Uterus (tissue), 3 donors: ENCODE measurements at regions not wholly inside any gene's neighbourhood (a gene's known extent, or its start where the extent isn't known, plus 50 kb on each side); places are given as distances from the start of the nearest gene placed in this dataset.
"Not testable (repeated sequence)": the region's sequence is repeated elsewhere in the genome, so short reads cannot be mapped to it uniquely, and the experiment has no call there.

Source experiments
- DNase-seq, 2 donors: peaks; one replicate each; pipeline ENCODE4 v3.0.0-alpha.2; 2019 to 2020
- H3K27ac ChIP-seq, 2 donors: fragments of 200-600 bp; sonication (generic); 1 replicate in 1 of 2; 2 replicates in 1 of 2; pipeline ENCODE4 v1.5.1; 2016 to 2018
- H3K27me3 ChIP-seq, 2 donors: fragments of 200-600 bp; sonication (generic); one replicate each; pipeline ENCODE4 v1.5.1; 2018 to 2019; ENCODE audit warnings: control low read depth in 1 of 2
- H3K36me3 ChIP-seq, 2 donors: fragments of 200-600 bp; sonication (generic); one replicate each; pipeline ENCODE4 v1.5.1; 2019; ENCODE audit warnings: control low read depth in 1 of 2
- H3K4me1 ChIP-seq, 2 donors: fragments of 200-600 bp; sonication (generic); one replicate each; pipeline ENCODE4 v1.5.1; 2018 to 2019; ENCODE audit warnings: control low read depth in 1 of 2
- H3K4me3 ChIP-seq, 2 donors: fragments of 200-600 bp; sonication (generic); 1 replicate in 1 of 2; 2 replicates in 1 of 2; pipeline ENCODE4 v1.5.1; 2018 to 2019; ENCODE audit warnings: mild to moderate bottlenecking in 1 of 2
- H3K9me3 ChIP-seq, 2 donors: fragments of 200-600 bp; sonication (generic); one replicate each; pipeline ENCODE4 v1.5.1; 2019; ENCODE audit warnings: control low read depth in 1 of 2
- POLR2A ChIP-seq, 2 donors: fragments of 450-650 bp; IDR thresholded peaks; one replicate each; pipeline ENCODE4 v1.6.1; 2016; ENCODE audit warnings: antibody characterized with exemption in 2 of 2, mild to moderate bottlenecking in 1 of 2, moderate library complexity in 1 of 2
- intact Hi-C: fragments of 100-400 bp; cut with DNase I; formaldehyde crosslinking; loops from one replicate; pipeline ENCODE4 v1.15.1; 2023; ENCODE audit warnings: low total_unique reads
- TF ChIP-seq, protein P1 (sequence below), 4 experiments: fragments of 200-600 bp in 2 of 4; fragments of 450-650 bp in 2 of 4; sonication (generic) in 2 of 4; IDR thresholded peaks; one replicate each; pipeline ENCODE4 v1.5.1; 2016 to 2019; ENCODE audit warnings: antibody characterized with exemption in 4 of 4, mild to moderate bottlenecking in 2 of 4, moderate library complexity in 1 of 4
- donor health status: DM: yes; HTN: yes; CAD: no.

DNA sequence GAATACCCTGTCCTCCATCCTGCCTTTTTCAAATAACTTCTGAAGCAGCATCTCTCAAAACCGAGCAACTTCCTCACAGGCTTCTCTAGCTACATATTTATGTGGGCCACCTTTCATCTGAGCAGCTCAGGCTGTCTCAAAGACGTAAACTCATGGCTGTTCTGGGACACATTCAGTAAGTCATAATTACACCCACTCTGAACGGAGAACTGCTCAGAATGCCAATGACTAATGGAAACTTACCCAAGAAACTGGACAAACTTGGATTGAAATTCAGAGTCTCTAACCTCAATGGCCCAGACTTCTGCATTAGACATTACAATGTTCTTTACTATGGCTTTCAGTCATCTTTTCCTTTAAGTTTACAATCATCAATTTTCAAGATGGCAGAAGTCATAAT is 145.2 kb downstream of the RAD51AP2 start:
- Histone ChIP-seq H3K27me3 (no peaks in the 10 kb centered on the region), H3K36me3 (no peaks in the 10 kb centered on the region), H3K27ac (no peak overlapping the region), H3K4me3 (no peak overlapping the region), H3K4me1 (no peaks in the 10 kb centered on the region), H3K9me3 (no peaks in the 10 kb centered on the region)
- intact Hi-C loops, result no loop called here
- DNase-seq, result no peak
- TF ChIP-seq POLR2A (IDR thresholded peaks at IDR 0.05), result no peak

DNA sequence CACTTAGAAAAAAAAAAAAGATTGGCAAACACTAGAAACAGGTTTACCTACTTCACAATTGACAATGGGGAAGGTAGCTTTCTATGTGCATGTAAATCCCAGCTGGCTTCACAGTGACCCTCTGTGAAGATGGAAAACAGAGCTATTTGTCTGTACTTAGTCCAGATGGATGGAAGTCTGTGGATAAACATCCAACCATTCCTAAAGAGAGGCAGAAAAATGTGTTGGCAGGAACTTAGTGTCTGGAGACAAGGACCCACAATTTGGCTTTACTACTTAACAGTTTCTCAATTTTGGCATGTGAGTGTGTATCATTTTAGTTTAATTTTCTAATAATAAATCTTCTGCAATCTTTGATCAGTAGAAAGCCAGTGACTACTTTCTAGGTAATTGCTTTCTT is 154.4 kb downstream of the RAD51AP2 start:
- no peaks in the 10 kb centered on the region for H3K9me3 ChIP-seq
- no peak overlapping the region for H3K27ac ChIP-seq
- no peak overlapping the region for H3K4me3 ChIP-seq
- intact Hi-C loops, result no loop called here
- TF ChIP-seq, protein P1, sequence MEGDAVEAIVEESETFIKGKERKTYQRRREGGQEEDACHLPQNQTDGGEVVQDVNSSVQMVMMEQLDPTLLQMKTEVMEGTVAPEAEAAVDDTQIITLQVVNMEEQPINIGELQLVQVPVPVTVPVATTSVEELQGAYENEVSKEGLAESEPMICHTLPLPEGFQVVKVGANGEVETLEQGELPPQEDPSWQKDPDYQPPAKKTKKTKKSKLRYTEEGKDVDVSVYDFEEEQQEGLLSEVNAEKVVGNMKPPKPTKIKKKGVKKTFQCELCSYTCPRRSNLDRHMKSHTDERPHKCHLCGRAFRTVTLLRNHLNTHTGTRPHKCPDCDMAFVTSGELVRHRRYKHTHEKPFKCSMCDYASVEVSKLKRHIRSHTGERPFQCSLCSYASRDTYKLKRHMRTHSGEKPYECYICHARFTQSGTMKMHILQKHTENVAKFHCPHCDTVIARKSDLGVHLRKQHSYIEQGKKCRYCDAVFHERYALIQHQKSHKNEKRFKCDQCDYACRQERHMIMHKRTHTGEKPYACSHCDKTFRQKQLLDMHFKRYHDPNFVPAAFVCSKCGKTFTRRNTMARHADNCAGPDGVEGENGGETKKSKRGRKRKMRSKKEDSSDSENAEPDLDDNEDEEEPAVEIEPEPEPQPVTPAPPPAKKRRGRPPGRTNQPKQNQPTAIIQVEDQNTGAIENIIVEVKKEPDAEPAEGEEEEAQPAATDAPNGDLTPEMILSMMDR (IDR thresholded peaks at IDR 0.05), result no peak
- TF ChIP-seq POLR2A (IDR thresholded peaks at IDR 0.05), result no peak
- H3K36me3 ChIP-seq, result no peaks in the 10 kb centered on the region
- DNase-seq, result no peak
- no peaks in the 10 kb centered on the region for H3K4me1 ChIP-seq
- H3K27me3 ChIP-seq, result no peaks in the 10 kb centered on the region

- Histone ChIP-seq H3K4me3 (no peak overlapping the region), H3K27me3 (no peaks in the 10 kb centered on the region), H3K9me3 (no peaks in the 10 kb centered on the region), H3K36me3 (no peaks in the 10 kb centered on the region), H3K4me1 (no peaks in the 10 kb centered on the region), H3K27ac (no peak overlapping the region)
- intact Hi-C loops, result no loop called here
- TF ChIP-seq POLR2A (IDR thresholded peaks at IDR 0.05), result no peak
- TF ChIP-seq, protein P1 (IDR thresholded peaks at IDR 0.05), result no peak
- no peak for DNase-seq
Observed at GRCh38 chr2:17362956-17363355, 155.3 kb downstream of the RAD51AP2 start.

- H3K9me3 ChIP-seq, result no peaks in the 10 kb centered on the region
- H3K4me1 ChIP-seq, result no peaks in the 10 kb centered on the region
- H3K36me3 ChIP-seq, result no peaks in the 10 kb centered on the region
- H3K27me3 ChIP-seq, result no peaks in the 10 kb centered on the region
- no peak overlapping the region for H3K4me3 ChIP-seq
- DNase-seq, result no peak
- no peak for TF ChIP-seq POLR2A (IDR thresholded peaks at IDR 0.05)
- TF ChIP-seq, protein P1 (IDR thresholded peaks at IDR 0.05), result no peak
- intact Hi-C loops, result no loop called here
- H3K27ac ChIP-seq, result no peak overlapping the region
Observed at GRCh38 chr2:17355608-17356329, 162.5 kb downstream of the RAD51AP2 start.

- Histone ChIP-seq H3K27ac (no peak overlapping the region), H3K4me1 (no peaks in the 10 kb centered on the region), H3K4me3 (no peak overlapping the region), H3K36me3 (no peaks in the 10 kb centered on the region), H3K9me3 (no peaks in the 10 kb centered on the region), H3K27me3 (no peaks in the 10 kb centered on the region)
- intact Hi-C loops, result no loop called here
- no peak for TF ChIP-seq POLR2A (IDR thresholded peaks at IDR 0.05)
- TF ChIP-seq, protein P1 (IDR thresholded peaks at IDR 0.05), result no peak
- no peak for DNase-seq
Observed at GRCh38 chr2:17353263-17353662, 165.0 kb downstream of the RAD51AP2 start.

- H3K27me3 ChIP-seq, intact Hi-C loops, H3K4me1 ChIP-seq, H3K4me3 ChIP-seq, H3K9me3 ChIP-seq, H3K36me3 ChIP-seq, DNase-seq, H3K27ac ChIP-seq: not testable (repeated sequence)
Observed at GRCh38 chr2:17342692-17343091, 175.5 kb downstream of the RAD51AP2 start.
